Endodermal cell (in vitro differentiated cells): ENCODE measurements at regions not wholly inside any gene's neighbourhood (a gene's known extent, or its start where the extent isn't known, plus 50 kb on each side); places are given as distances from the start of the nearest gene placed in this dataset.

ENCODE experiments used
- DNase-seq: peaks from one replicate; pipeline ENCODE4 v3.0.0-alpha.2; 2017
- H3K27ac ChIP-seq: 2 replicates; pipeline ENCODE4 v1.5.1; 2013; ENCODE audit warnings: mild to moderate bottlenecking, low read depth, low read length, moderate library complexity
- H3K27me3 ChIP-seq: 2 replicates; pipeline ENCODE4 v1.6.1; 2013; ENCODE audit warnings: mild to moderate bottlenecking, low read length, moderate library complexity; ENCODE audit not compliant: insufficient read depth, control insufficient read depth, poor library complexity, severe bottlenecking
- H3K36me3 ChIP-seq: 2 replicates; pipeline ENCODE4 v1.7.0; 2013; ENCODE audit warnings: mild to moderate bottlenecking, low read length, moderate library complexity; ENCODE audit not compliant: control insufficient read depth, insufficient read depth
- H3K4me1 ChIP-seq: one replicate; pipeline ENCODE4 v1.7.0; 2013; ENCODE audit warnings: low read length; ENCODE audit not compliant: control insufficient read depth, insufficient read depth
- H3K4me3 ChIP-seq: 2 replicates; pipeline ENCODE4 v1.5.1; 2013; ENCODE audit warnings: mild to moderate bottlenecking, low read length, moderate library complexity
- H3K9ac ChIP-seq: 2 replicates; pipeline ENCODE4 v1.6.1; 2013; ENCODE audit warnings: mild to moderate bottlenecking, low read length, moderate library complexity; ENCODE audit not compliant: poor library complexity, severe bottlenecking; ENCODE audit errors: extremely low read depth
- H3K9me3 ChIP-seq: 2 replicates; pipeline ENCODE4 v1.6.1; 2013; ENCODE audit warnings: mild to moderate bottlenecking, low read length, moderate library complexity; ENCODE audit not compliant: control insufficient read depth
- H3K27ac Mint-ChIP-seq: 2 replicates; pipeline ENCODE4 v1.8.0; 2020; ENCODE audit warnings: mixed read lengths
- H3K27me3 Mint-ChIP-seq: 2 replicates; pipeline ENCODE4 v1.8.0; 2021; ENCODE audit warnings: mild to moderate bottlenecking, mixed read lengths; ENCODE audit not compliant: insufficient read depth
- H3K36me3 Mint-ChIP-seq: 2 replicates; pipeline ENCODE4 v1.8.0; 2020; ENCODE audit warnings: low read depth, mixed read lengths
- H3K4me1 Mint-ChIP-seq: 2 replicates; pipeline ENCODE4 v1.8.0; 2020; ENCODE audit warnings: mixed read lengths
- H3K4me3 Mint-ChIP-seq: 2 replicates; pipeline ENCODE4 v1.8.0; 2020; ENCODE audit warnings: mild to moderate bottlenecking, moderate library complexity, mixed read lengths
- H3K9me3 Mint-ChIP-seq: 2 replicates; pipeline ENCODE4 v1.8.0; 2020; ENCODE audit warnings: mild to moderate bottlenecking, mixed read lengths
- WGBS, 2 experiments: methylation state at CpG; one replicate each; pipeline versions ENCODE4 v1.1.5 to v1.1.7; 2013; ENCODE audit warnings: missing lambda C conversion rate in 2 of 2, mixed read lengths in 1 of 2; ENCODE audit not compliant: insufficient coverage in 1 of 2, insufficient read length in 1 of 2; 5-methylcytosine and 5-hydroxymethylcytosine counted together
- TF ChIP-seq, protein P1 (sequence below): fragments of 200-600 bp; sonication (generic); conservative IDR thresholded peaks from 2 replicates; pipeline ENCODE4 v1.5.0; 2021; ENCODE audit warnings: antibody characterized with exemption, mild to moderate bottlenecking

DNA sequence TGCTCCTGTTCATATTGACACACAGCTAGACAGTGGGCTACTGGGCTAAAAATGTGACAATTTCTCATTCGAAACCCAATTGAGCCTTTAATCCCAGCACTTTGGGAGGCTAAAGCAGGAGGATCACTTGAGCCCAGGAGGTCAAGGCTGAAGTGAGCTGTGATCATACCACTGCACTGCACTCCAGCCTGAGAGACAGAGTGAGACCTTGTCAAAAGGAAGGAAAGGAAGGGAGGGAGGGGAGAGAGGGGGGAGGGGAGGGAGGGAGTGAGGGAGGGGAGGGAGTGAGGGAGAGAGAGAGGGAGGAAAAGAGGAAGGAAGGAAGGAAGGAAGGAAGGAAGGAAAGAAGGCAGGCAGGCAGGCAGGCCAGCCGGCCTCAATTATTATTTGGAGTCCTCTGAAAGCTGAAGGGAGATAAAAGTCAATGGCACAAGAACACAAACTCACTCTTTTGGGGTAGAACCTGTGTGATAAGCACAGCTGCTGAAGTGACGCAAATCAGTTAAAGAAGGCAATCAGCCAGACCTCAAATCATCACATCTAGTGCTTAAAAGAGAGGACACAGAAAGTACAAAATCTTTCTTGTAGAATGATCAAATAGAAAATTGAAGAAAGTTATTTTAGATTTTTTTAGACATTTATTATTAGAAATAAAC, 98.1 kb downstream of the CCDC71L start:
- no peak overlapping the region for H3K4me3 ChIP-seq
- H3K9me3 ChIP-seq = no peaks in the 10 kb centered on the region
- no peaks in the 10 kb centered on the region for H3K27me3 ChIP-seq
- H3K4me1 ChIP-seq = no peaks in the 10 kb centered on the region
- no peaks in the 10 kb centered on the region for H3K4me1 Mint-ChIP-seq
- H3K27ac Mint-ChIP-seq = no peak overlapping the region
- DNase-seq = no peak
- H3K9me3 Mint-ChIP-seq = peaks cover 2% of the 10 kb centered on the region
- no peak overlapping the region for H3K27ac ChIP-seq
- H3K4me3 Mint-ChIP-seq = no peak overlapping the region
- TF ChIP-seq, protein P1, sequence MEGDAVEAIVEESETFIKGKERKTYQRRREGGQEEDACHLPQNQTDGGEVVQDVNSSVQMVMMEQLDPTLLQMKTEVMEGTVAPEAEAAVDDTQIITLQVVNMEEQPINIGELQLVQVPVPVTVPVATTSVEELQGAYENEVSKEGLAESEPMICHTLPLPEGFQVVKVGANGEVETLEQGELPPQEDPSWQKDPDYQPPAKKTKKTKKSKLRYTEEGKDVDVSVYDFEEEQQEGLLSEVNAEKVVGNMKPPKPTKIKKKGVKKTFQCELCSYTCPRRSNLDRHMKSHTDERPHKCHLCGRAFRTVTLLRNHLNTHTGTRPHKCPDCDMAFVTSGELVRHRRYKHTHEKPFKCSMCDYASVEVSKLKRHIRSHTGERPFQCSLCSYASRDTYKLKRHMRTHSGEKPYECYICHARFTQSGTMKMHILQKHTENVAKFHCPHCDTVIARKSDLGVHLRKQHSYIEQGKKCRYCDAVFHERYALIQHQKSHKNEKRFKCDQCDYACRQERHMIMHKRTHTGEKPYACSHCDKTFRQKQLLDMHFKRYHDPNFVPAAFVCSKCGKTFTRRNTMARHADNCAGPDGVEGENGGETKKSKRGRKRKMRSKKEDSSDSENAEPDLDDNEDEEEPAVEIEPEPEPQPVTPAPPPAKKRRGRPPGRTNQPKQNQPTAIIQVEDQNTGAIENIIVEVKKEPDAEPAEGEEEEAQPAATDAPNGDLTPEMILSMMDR = no peak
- no peak overlapping the region for H3K9ac ChIP-seq
- no peaks in the 10 kb centered on the region for H3K27me3 Mint-ChIP-seq
- no peaks in the 10 kb centered on the region for H3K36me3 Mint-ChIP-seq
- no peaks in the 10 kb centered on the region for H3K36me3 ChIP-seq
- WGBS, 2 experiments = 86 to 93% methylated on average over 2 to 3 of the region's 3 CpGs

DNA sequence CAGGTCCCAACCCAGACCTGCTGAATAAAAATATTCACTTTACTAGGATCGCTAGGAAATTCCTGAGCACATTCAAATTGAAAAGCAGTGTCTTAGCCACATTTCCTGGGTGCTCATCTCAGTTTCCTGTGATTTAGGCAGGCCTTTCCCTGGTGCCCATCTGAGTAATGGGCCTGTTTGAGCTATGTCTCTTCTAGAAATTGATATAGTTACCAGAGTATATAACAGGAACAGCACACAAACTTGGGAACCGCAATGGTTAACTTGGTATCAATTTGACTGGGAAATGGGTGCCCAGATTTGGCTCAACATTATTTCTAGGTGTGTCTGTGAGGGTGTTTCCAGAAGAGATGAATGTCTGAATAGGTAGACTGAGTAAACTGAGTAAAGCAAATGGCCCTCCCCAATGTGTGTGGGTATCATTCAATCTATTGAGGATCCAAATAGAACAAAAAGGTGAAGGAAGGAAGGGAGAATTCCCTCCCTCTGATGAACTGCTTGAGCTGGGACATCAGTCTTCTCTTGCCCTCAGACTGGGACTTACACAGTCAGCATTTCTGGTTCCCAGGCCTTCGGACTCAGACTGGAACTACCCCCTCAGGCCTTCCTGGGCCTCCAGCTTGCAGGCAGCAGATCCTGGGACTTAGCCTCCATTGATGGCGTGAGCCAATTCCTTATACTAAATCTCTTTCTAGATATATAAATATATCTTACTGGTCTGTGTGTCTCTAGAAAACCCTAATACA, 99.1 kb downstream of the CCDC71L start:
- 94 to 96% methylated on average over 3 to 4 of the region's 4 CpGs for WGBS, 2 experiments
- Mint-ChIP-seq H3K27me3 (no peaks in the 10 kb centered on the region), H3K36me3 (no peaks in the 10 kb centered on the region)

DNA sequence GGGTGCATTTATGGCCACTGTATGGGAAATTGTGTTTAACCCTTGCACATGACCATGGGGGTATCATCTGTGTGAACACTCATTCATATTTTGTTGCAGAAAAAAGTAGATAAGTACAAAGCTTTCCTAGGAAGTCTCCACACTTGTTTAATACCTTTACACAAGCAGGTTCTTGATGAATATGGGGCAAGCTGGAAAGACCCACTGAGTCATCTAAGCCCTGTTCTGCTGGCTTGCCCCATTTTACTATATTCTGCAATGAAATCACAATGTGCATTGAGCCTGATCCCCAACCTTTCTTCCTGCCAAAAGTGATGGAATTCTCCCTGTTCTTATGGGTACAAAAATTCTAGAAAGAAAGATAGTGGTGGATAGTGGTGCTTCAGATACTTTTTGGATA, 99.8 kb downstream of the CCDC71L start:
- no peak overlapping the region for H3K27ac ChIP-seq
- no peak overlapping the region for H3K4me3 Mint-ChIP-seq
- no peaks in the 10 kb centered on the region for H3K27me3 Mint-ChIP-seq
- no peaks in the 10 kb centered on the region for H3K36me3 ChIP-seq
- H3K27ac Mint-ChIP-seq = no peak overlapping the region
- peaks cover 2% of the 10 kb centered on the region for H3K9me3 Mint-ChIP-seq
- DNase-seq = no peak
- H3K36me3 Mint-ChIP-seq = no peaks in the 10 kb centered on the region
- H3K4me1 Mint-ChIP-seq = no peaks in the 10 kb centered on the region
- H3K9me3 ChIP-seq = no peaks in the 10 kb centered on the region
- no peaks in the 10 kb centered on the region for H3K27me3 ChIP-seq
- H3K9ac ChIP-seq = no peak overlapping the region
- no peak overlapping the region for H3K4me3 ChIP-seq
- H3K4me1 ChIP-seq = no peaks in the 10 kb centered on the region
- TF ChIP-seq, protein P1 = no peak

More for the DNA sequence above, 99.1 kb downstream of the CCDC71L start:
- DNase-seq = no peak
- H3K9ac ChIP-seq = no peak overlapping the region
- H3K4me3 ChIP-seq = no peak overlapping the region
- H3K9me3 Mint-ChIP-seq = peaks cover 2% of the 10 kb centered on the region
- TF ChIP-seq, protein P1 = no peak
- H3K36me3 ChIP-seq = no peaks in the 10 kb centered on the region
- no peak overlapping the region for H3K4me3 Mint-ChIP-seq
- no peaks in the 10 kb centered on the region for H3K27me3 ChIP-seq
- no peak overlapping the region for H3K27ac ChIP-seq
- no peak overlapping the region for H3K27ac Mint-ChIP-seq
- no peaks in the 10 kb centered on the region for H3K9me3 ChIP-seq
- no peaks in the 10 kb centered on the region for H3K4me1 ChIP-seq
- no peaks in the 10 kb centered on the region for H3K4me1 Mint-ChIP-seq
